IMR-90 (cell line): ENCODE measurements at regions not wholly inside any gene's neighbourhood (a gene's known extent, or its start where the extent isn't known, plus 50 kb on each side); places are given as distances from the start of the nearest gene placed in this dataset.

Experiments used
- CTCF ChIP-seq: conservative IDR thresholded peaks from 2 replicates; pipeline ENCODE4 v1.5.1; 2012; ENCODE audit warnings: mild to moderate bottlenecking, low read depth, low read length, improper control_type of control experiment
- NFE2L2 ChIP-seq: fragments of 150-350 bp; IDR thresholded peaks from 2 replicates; pipeline ENCODE4 v1.6.1; 2016; ENCODE audit warnings: low read depth, mild to moderate bottlenecking, low read length
- RAD21 ChIP-seq: IDR thresholded peaks from 2 replicates; pipeline ENCODE4 v1.6.1; 2012; ENCODE audit warnings: low read length, improper control_type of control experiment
- SMC3 ChIP-seq: fragments of 150-350 bp; IDR thresholded peaks from 2 replicates; pipeline ENCODE4 v1.6.1; 2016; ENCODE audit warnings: low read depth, mild to moderate bottlenecking, antibody characterized with exemption, low read length, moderate library complexity

- no peak for TF ChIP-seq CTCF
- no peak for TF ChIP-seq SMC3
- TF ChIP-seq RAD21: no peak
- no peak for TF ChIP-seq NFE2L2
These were observed 865.7 kb upstream of the MGAT4C start for GRCh38 chr12:87121896-87122295.
